ENCODE measurements at regions not wholly inside any gene's neighbourhood (a gene's known extent, or its start where the extent isn't known, plus 50 kb on each side); places are given as distances from the start of the nearest gene placed in this dataset.

DNA sequence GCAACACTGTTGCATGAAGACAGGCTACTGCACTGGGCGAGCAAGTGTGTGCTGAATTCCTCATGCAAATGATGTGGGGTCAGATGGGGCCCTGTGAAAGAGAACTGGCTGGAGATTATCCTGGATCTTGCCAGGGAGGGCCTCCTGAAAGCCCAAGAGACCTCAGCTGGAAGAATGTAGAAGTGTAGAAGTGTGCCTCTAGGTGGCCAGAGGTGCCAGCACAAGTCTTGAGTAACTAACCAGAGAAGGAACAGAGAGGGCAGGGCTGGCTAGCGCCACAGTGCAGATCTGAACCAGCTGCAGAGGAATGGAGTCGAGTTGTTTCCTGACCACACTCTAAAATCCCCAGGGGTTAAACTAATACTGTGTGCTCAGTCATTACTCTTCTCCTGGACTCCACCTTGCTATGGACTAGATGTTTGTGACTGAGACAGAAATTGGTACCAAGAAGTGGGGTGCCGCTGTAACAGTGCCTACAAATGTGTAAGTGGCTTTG is 399.3 kb downstream of the LRATD1 start:
- no peaks in the 10 kb centered on the region for H3K4me1 ChIP-seq (ENCODE audit: low read depth)
- no peak for DNase-seq

DNA sequence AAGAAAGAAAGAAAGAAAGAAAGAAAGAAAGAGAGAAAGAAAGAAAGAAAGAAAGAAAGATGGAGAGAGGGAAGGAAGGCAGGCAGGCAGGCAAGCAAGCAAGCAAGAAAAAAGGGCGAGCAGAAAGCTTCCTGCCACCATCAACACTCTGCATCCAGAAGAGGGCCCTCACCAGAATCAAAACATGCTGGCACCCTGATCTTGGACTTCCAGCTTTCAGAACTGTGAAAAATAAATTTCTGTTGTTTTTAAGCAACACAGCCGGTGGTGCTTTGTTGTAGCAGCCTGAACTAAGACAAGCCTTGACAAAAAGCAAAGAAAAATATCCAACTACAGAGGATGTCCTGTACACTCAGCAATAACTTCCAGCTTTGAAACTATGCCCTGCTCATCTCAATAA is 401.7 kb downstream of the LRATD1 start:
- ATAC-seq (no peak), DNase-seq (no peak)
- intact Hi-C loops (cut with DNase I, micrococcal nuclease), result no loop called here
- H3K9me3 ChIP-seq, result no peaks in the 10 kb centered on the region
- TF ChIP-seq, protein P1, sequence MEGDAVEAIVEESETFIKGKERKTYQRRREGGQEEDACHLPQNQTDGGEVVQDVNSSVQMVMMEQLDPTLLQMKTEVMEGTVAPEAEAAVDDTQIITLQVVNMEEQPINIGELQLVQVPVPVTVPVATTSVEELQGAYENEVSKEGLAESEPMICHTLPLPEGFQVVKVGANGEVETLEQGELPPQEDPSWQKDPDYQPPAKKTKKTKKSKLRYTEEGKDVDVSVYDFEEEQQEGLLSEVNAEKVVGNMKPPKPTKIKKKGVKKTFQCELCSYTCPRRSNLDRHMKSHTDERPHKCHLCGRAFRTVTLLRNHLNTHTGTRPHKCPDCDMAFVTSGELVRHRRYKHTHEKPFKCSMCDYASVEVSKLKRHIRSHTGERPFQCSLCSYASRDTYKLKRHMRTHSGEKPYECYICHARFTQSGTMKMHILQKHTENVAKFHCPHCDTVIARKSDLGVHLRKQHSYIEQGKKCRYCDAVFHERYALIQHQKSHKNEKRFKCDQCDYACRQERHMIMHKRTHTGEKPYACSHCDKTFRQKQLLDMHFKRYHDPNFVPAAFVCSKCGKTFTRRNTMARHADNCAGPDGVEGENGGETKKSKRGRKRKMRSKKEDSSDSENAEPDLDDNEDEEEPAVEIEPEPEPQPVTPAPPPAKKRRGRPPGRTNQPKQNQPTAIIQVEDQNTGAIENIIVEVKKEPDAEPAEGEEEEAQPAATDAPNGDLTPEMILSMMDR (IDR thresholded peaks at IDR 0.05), result no peak
- H3K4me1 ChIP-seq (ENCODE audit: low read depth), result no peaks in the 10 kb centered on the region
- H3K36me3 ChIP-seq (ENCODE audit: low read depth), result no peaks in the 10 kb centered on the region
- no peak overlapping the region for H3K4me3 ChIP-seq

More for the DNA sequence above, 399.3 kb downstream of the LRATD1 start:
- no peak overlapping the region for H3K4me3 ChIP-seq
- no peak for ATAC-seq
- no peaks in the 10 kb centered on the region for H3K36me3 ChIP-seq (ENCODE audit: low read depth)
- TF ChIP-seq, protein P1 (IDR thresholded peaks at IDR 0.05), result no peak
- no peaks in the 10 kb centered on the region for H3K9me3 ChIP-seq
- intact Hi-C loops (cut with DNase I, micrococcal nuclease), result no loop called here

DNA sequence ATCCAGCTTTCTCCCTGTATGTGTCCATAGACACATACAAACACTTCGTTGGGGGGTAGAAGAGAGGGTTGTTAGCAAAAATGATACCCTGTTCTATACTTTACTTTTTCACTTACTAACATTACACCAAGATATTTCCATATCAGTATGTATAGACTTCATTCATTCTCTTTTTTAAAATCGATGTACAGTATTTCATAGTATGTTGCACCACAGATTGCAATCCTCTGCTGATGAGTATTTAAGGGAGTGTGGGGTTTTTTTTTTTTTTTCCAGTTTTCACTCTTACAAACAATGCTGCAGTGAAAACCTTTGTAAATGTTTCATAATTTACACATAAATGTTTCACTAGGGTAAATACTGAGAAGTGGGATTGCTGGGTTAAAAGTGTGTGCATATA is 402.3 kb downstream of the LRATD1 start:
- H3K4me3 ChIP-seq, result no peak overlapping the region
- no peak for ATAC-seq
- H3K4me1 ChIP-seq (ENCODE audit: low read depth), result no peaks in the 10 kb centered on the region
- TF ChIP-seq, protein P1 (IDR thresholded peaks at IDR 0.05), result no peak
- H3K36me3 ChIP-seq (ENCODE audit: low read depth), result no peaks in the 10 kb centered on the region
- no peak for DNase-seq
- intact Hi-C loops (cut with DNase I, micrococcal nuclease), result no loop called here
- H3K9me3 ChIP-seq, result no peaks in the 10 kb centered on the region

DNA sequence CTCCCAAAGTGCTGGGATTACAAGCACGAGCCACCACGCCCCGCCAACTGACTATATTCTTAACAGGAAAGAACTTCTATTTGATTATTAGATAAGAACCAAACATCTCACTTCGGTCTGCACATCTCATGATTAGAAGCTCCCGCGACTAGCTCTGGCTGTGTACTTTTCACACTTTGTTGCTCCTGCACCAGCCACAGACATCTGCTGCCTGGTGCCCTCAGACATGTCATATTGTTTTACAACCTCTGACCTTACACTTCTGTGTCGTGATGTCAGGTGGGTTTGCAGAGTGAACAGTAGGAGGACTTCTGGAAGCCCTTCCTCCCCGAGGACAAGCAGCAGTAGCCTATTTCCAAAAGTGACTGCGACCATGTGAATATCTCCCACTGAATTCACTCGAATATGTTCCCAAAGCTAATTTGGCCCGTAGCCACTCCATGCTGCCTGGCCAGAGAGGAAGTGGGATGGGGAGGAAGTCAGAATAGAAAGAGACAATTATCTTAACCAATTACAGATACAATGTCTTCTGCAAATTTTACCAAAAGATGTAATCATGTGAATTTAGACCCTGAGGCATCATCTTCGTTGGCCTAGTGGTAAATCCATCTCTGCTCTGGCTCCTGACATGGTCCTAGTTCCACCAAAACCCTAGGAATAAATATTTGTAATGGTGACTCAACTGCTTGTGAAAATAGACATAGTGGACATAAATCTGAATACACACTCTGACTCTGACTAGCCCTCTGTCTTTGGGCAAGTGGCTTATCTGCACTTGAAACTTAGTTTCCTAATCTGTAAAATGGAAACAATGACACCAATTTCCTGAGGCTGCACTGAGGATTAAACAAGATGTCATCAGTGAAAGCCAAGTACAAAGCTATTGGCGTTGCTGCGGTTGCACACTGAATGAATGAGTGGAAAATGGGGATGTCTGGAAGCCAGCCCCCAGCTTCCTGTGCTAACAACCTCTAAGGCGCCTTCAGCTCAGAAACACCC is 406.1 kb downstream of the LRATD1 start:
- Histone ChIP-seq H3K4me1 (ENCODE audit: low read depth) (no peaks in the 10 kb centered on the region), H3K9me3 (no peaks in the 10 kb centered on the region), H3K4me3 (no peak overlapping the region), H3K36me3 (ENCODE audit: low read depth) (no peaks in the 10 kb centered on the region)
- no peak for DNase-seq
- intact Hi-C loops (cut with DNase I, micrococcal nuclease), result no loop called here
- no peak for ATAC-seq
- TF ChIP-seq, protein P1 (IDR thresholded peaks at IDR 0.05), result no peak

DNA sequence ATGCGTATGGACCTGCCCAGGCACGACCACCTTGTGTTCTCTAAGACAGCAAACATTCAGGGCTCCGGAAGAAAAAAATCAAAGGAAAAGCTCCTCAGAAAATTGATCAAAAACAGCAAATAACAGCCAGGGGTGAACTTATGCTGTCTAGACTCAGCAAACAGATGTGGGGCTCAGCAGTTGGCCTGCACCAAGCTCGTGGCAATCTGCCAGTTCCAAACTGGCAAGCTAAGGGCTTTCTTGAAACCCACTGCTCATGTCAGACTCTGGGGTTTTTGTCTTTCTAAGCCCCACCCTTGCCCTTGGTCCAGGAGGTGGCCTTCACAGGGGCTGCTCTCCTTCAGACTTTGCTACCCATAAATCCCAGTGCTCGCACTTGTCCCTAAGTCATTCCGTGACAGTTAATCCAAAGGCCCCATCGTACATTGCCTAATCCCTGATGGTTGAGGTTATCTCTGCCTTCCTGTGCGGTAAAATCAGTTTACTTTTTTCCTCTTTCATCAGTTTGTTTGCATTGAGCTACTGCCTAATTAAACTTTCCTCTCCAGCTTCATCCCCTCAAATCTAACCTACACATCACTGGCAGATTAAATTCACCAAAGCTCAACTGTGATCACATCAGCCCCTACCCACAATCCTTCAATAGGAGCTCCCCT is 408.0 kb downstream of the LRATD1 start:
- TF ChIP-seq, protein P1 (IDR thresholded peaks at IDR 0.05), result no peak
- DNase-seq, result no peak
- Histone ChIP-seq H3K4me3 (no peak overlapping the region), H3K4me1 (ENCODE audit: low read depth) (no peaks in the 10 kb centered on the region), H3K36me3 (ENCODE audit: low read depth) (no peaks in the 10 kb centered on the region), H3K9me3 (no peaks in the 10 kb centered on the region)
- ATAC-seq, result no peak
- intact Hi-C loops (cut with DNase I, micrococcal nuclease), result no loop called here

Data from mucosa of descending colon (tissue), 3 donors.